Activated CD8-positive, alpha-beta memory T cell treated with anti-CD3 and anti-CD28 coated beads, Interleukin-2, amount 10 ng/mL, durations not matched to agents 7 days and 5 days (primary cell): ENCODE measurements at regions not wholly inside any gene's neighbourhood (a gene's known extent, or its start where the extent isn't known, plus 50 kb on each side); places are given as distances from the start of the nearest gene placed in this dataset.

ENCODE experiments used
- ATAC-seq: fragments of 150-1000 bp; cut with Tn5 transposase; one replicate; pipeline ENCODE4 v1.10.0; 2021; ENCODE audit warnings: moderate library complexity
- CTCF ChIA-PET: fragments of 350-600 bp; sonication (Branson Sonifier 250); formaldehyde crosslinking; loops from one replicate; lab custom pipeline; 2021; ENCODE audit warnings: antibody characterized with exemption; lab: Charles Lee
- DNase-seq: peaks from one replicate; pipeline ENCODE4 v3.0.0-alpha.2; 2020
- H3K27ac Mint-ChIP-seq: one replicate; pipeline ENCODE4 v1.8.0; 2021; ENCODE audit warnings: mild to moderate bottlenecking, mixed read lengths
- H3K27me3 Mint-ChIP-seq: one replicate; pipeline ENCODE4 v1.8.0; 2021; ENCODE audit warnings: mixed read lengths
- H3K36me3 Mint-ChIP-seq: one replicate; pipeline ENCODE4 v1.8.0; 2021; ENCODE audit warnings: mild to moderate bottlenecking, mixed read lengths
- H3K4me1 Mint-ChIP-seq: one replicate; pipeline ENCODE4 v1.8.0; 2021; ENCODE audit warnings: mixed read lengths
- H3K4me3 Mint-ChIP-seq: one replicate; pipeline ENCODE4 v1.8.0; 2021; ENCODE audit warnings: mild to moderate bottlenecking, moderate library complexity, mixed read lengths
- H3K9me3 Mint-ChIP-seq: one replicate; pipeline ENCODE4 v1.8.0; 2022; ENCODE audit warnings: low read depth, mixed read lengths

- Mint-ChIP-seq H3K4me3 (no peak overlapping the region), H3K36me3 (no peaks in the 10 kb centered on the region), H3K9me3 (no peaks in the 10 kb centered on the region), H3K27ac (no peak overlapping the region), H3K27me3 (no peaks in the 10 kb centered on the region), H3K4me1 (no peaks in the 10 kb centered on the region)
- DNase-seq (no peak), ATAC-seq (no peak)
- CTCF ChIA-PET: no interaction called here
Observed at GRCh38 chr13:109374609-109375200, 411.7 kb downstream of the IRS2 start.

GRCh38 chr13:109372666-109373065, 413.7 kb downstream of the IRS2 start:
- Mint-ChIP-seq H3K27me3 (no peaks in the 10 kb centered on the region), H3K9me3 (no peaks in the 10 kb centered on the region)
- CTCF ChIA-PET: no interaction called here

GRCh38 chr13:109371066-109371465, 415.3 kb downstream of the IRS2 start:
- H3K36me3 Mint-ChIP-seq: no peaks in the 10 kb centered on the region
- no peak overlapping the region for H3K4me3 Mint-ChIP-seq
- no peak overlapping the region for H3K27ac Mint-ChIP-seq
- H3K9me3 Mint-ChIP-seq: no peaks in the 10 kb centered on the region
- DNase-seq (no peak), ATAC-seq (no peak)
- no peaks in the 10 kb centered on the region for H3K27me3 Mint-ChIP-seq
- no peaks in the 10 kb centered on the region for H3K4me1 Mint-ChIP-seq
- CTCF ChIA-PET: no interaction called here

More at GRCh38 chr13:109372666-109373065, 413.7 kb downstream of the IRS2 start:
- H3K4me3 Mint-ChIP-seq: no peak overlapping the region
- no peak for ATAC-seq
- H3K4me1 Mint-ChIP-seq: no peaks in the 10 kb centered on the region
- no peak overlapping the region for H3K27ac Mint-ChIP-seq
- DNase-seq: no peak
- no peaks in the 10 kb centered on the region for H3K36me3 Mint-ChIP-seq

GRCh38 chr13:109370496-109370895, 415.9 kb downstream of the IRS2 start:
- H3K4me1 Mint-ChIP-seq: no peaks in the 10 kb centered on the region
- DNase-seq: no peak
- no peak overlapping the region for H3K27ac Mint-ChIP-seq
- H3K9me3 Mint-ChIP-seq: no peaks in the 10 kb centered on the region
- no peaks in the 10 kb centered on the region for H3K36me3 Mint-ChIP-seq
- CTCF ChIA-PET: no interaction called here
- no peak overlapping the region for H3K4me3 Mint-ChIP-seq
- H3K27me3 Mint-ChIP-seq: no peaks in the 10 kb centered on the region
- ATAC-seq: no peak

GRCh38 chr13:109369353-109370052, 416.9 kb downstream of the IRS2 start:
- Mint-ChIP-seq H3K27ac (no peak overlapping the region), H3K36me3 (no peaks in the 10 kb centered on the region), H3K4me3 (no peak overlapping the region), H3K27me3 (no peaks in the 10 kb centered on the region), H3K9me3 (no peaks in the 10 kb centered on the region), H3K4me1 (no peaks in the 10 kb centered on the region)
- CTCF ChIA-PET: no interaction called here
- ATAC-seq (no peak), DNase-seq (no peak)

GRCh38 chr13:109368230-109368629, 418.2 kb downstream of the IRS2 start:
- H3K9me3 Mint-ChIP-seq: no peaks in the 10 kb centered on the region
- ATAC-seq: no peak
- DNase-seq: no peak
- H3K27me3 Mint-ChIP-seq: no peaks in the 10 kb centered on the region
- H3K36me3 Mint-ChIP-seq: no peaks in the 10 kb centered on the region
- CTCF ChIA-PET: no interaction called here
- no peak overlapping the region for H3K27ac Mint-ChIP-seq
- no peaks in the 10 kb centered on the region for H3K4me1 Mint-ChIP-seq
- H3K4me3 Mint-ChIP-seq: no peak overlapping the region

GRCh38 chr13:109366525-109366924, 419.9 kb downstream of the IRS2 start:
- ATAC-seq: no peak
- CTCF ChIA-PET: no interaction called here

GRCh38 chr13:109363431-109363830, 423.0 kb downstream of the IRS2 start:
- Mint-ChIP-seq H3K9me3 (no peaks in the 10 kb centered on the region), H3K27ac (no peak overlapping the region), H3K4me3 (no peak overlapping the region), H3K36me3 (no peaks in the 10 kb centered on the region), H3K4me1 (no peaks in the 10 kb centered on the region), H3K27me3 (no peaks in the 10 kb centered on the region)
- ATAC-seq: no peak
- CTCF ChIA-PET: no interaction called here
- DNase-seq: no peak

More at GRCh38 chr13:109366525-109366924, 419.9 kb downstream of the IRS2 start:
- Mint-ChIP-seq H3K27ac (no peak overlapping the region), H3K4me3 (no peak overlapping the region), H3K27me3 (no peaks in the 10 kb centered on the region), H3K9me3 (no peaks in the 10 kb centered on the region), H3K36me3 (no peaks in the 10 kb centered on the region), H3K4me1 (no peaks in the 10 kb centered on the region)
- no peak for DNase-seq

GRCh38 chr13:109362616-109363015, 423.8 kb downstream of the IRS2 start:
- Mint-ChIP-seq H3K4me1 (no peaks in the 10 kb centered on the region), H3K4me3 (no peak overlapping the region), H3K27me3 (no peaks in the 10 kb centered on the region), H3K27ac (no peak overlapping the region), H3K9me3 (no peaks in the 10 kb centered on the region), H3K36me3 (no peaks in the 10 kb centered on the region)
- no peak for ATAC-seq
- DNase-seq: no peak
- CTCF ChIA-PET: no interaction called here

- no peak for ATAC-seq
- Mint-ChIP-seq H3K27me3 (no peaks in the 10 kb centered on the region), H3K4me3 (no peak overlapping the region), H3K27ac (no peak overlapping the region), H3K4me1 (no peaks in the 10 kb centered on the region), H3K9me3 (no peaks in the 10 kb centered on the region), H3K36me3 (no peaks in the 10 kb centered on the region)
- no peak for DNase-seq
- CTCF ChIA-PET: no interaction called here
Observed at GRCh38 chr13:109361562-109362289, 424.7 kb downstream of the IRS2 start.

- Mint-ChIP-seq H3K4me1 (no peaks in the 10 kb centered on the region), H3K27ac (no peak overlapping the region), H3K4me3 (no peak overlapping the region), H3K36me3 (no peaks in the 10 kb centered on the region), H3K9me3 (no peaks in the 10 kb centered on the region), H3K27me3 (no peaks in the 10 kb centered on the region)
- ATAC-seq (no peak), DNase-seq (no peak)
- CTCF ChIA-PET: no interaction called here
Observed at GRCh38 chr13:109357751-109358471, 428.5 kb downstream of the IRS2 start.

GRCh38 chr13:109355875-109356434, 430.4 kb downstream of the IRS2 start:
- CTCF ChIA-PET: no interaction called here
- no peaks in the 10 kb centered on the region for H3K4me1 Mint-ChIP-seq
- H3K36me3 Mint-ChIP-seq: no peaks in the 10 kb centered on the region
- H3K27ac Mint-ChIP-seq: no peak overlapping the region
- no peak for DNase-seq
- no peaks in the 10 kb centered on the region for H3K27me3 Mint-ChIP-seq
- no peak for ATAC-seq
- H3K9me3 Mint-ChIP-seq: no peaks in the 10 kb centered on the region
- no peak overlapping the region for H3K4me3 Mint-ChIP-seq

- CTCF ChIA-PET: no interaction called here
- Mint-ChIP-seq H3K4me3 (no peak overlapping the region), H3K9me3 (no peaks in the 10 kb centered on the region), H3K36me3 (no peaks in the 10 kb centered on the region), H3K4me1 (no peaks in the 10 kb centered on the region), H3K27me3 (no peaks in the 10 kb centered on the region), H3K27ac (no peak overlapping the region)
- no peak for DNase-seq
- no peak for ATAC-seq
Observed at GRCh38 chr13:109355166-109355565, 431.2 kb downstream of the IRS2 start.
